ENCODE measurements at regions not wholly inside any gene's neighbourhood (a gene's known extent, or its start where the extent isn't known, plus 50 kb on each side); places are given as distances from the start of the nearest gene placed in this dataset.

DNA sequence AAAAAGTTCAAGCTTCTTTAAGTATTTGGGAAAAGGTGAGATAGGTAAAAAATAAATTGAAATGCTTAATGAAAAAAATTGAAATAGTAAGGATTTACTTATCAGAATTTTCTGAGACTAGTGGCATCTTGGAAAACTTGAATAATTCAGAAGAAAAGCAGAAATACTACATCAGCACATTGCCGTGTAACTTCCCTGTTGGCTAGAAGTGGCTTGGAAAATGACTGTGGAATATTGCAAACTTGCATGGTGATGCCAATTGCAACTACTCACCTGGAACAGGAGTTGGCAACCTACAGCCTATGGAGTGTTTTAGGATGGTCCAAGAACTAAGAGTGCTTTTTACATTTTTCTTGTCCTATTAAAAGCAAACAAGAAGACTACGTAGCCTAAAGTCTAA lies 603.5 kb upstream of the VRK2 start:
- no peak overlapping the region for H4K8ac ChIP-seq (ENCODE audit: low read depth, low read length)
- H2BK12ac ChIP-seq (ENCODE audit: low read length), result no peak overlapping the region
- H2BK5ac ChIP-seq (ENCODE audit: low read depth, low read length, poor library complexity), result no peak overlapping the region
- no peak overlapping the region for H4K91ac ChIP-seq (ENCODE audit: low read depth, low read length)
- H3K4me2 ChIP-seq (ENCODE audit: low read length), result no peak overlapping the region
- H3K27me3 ChIP-seq (ENCODE audit: insufficient read depth, low read length), result no peaks in the 10 kb centered on the region
- no peak overlapping the region for H2AK5ac ChIP-seq (ENCODE audit: low read length)
- H3K79me1 ChIP-seq (ENCODE audit: low read length), result no peaks in the 10 kb centered on the region
- H3K4ac ChIP-seq (ENCODE audit: low read depth, low read length), result no peak overlapping the region
- no peaks in the 10 kb centered on the region for H3K9me3 ChIP-seq (ENCODE audit: insufficient read depth, low read depth, low read length)
- no peak overlapping the region for H3K14ac ChIP-seq (ENCODE audit: low read length)
- no peak overlapping the region for H2AFZ ChIP-seq (ENCODE audit: insufficient read depth, low read length, poor library complexity)
- H2BK120ac ChIP-seq (ENCODE audit: insufficient read depth, low read length, poor library complexity), result no peak overlapping the region
- WGBS (ENCODE audit: extremely low coverage, insufficient coverage, insufficient read length), result no CpG with 5 or more reads among the region's 2 CpGs
- no peak for DNase-seq
- H4K12ac ChIP-seq (ENCODE audit: low read depth, low read length), result no peak overlapping the region
- no peak overlapping the region for H3K27ac ChIP-seq (ENCODE audit: low read depth, low read length)
- no peak overlapping the region for H3K9ac ChIP-seq (ENCODE audit: low read length)
- no peaks in the 10 kb centered on the region for H3K79me2 ChIP-seq (ENCODE audit: control insufficient read depth, insufficient read depth, low read length, poor library complexity)
- peaks cover 0 to 2% of the 10 kb centered on the region in 2 experiments for H3K4me1 ChIP-seq (ENCODE audit: control insufficient read depth in 1 of 2, insufficient read depth in 2 of 2, low read length in 2 of 2)
- H3K4me3 ChIP-seq (ENCODE audit: low read depth, low read length), result no peak overlapping the region
- H3K18ac ChIP-seq (ENCODE audit: low read length), result no peak overlapping the region
- no peaks in the 10 kb centered on the region for H3K36me3 ChIP-seq (ENCODE audit: control insufficient read depth in 1 of 2, insufficient read depth in 2 of 2, low read length in 2 of 2)
- H3K23ac ChIP-seq (ENCODE audit: low read length), result no peak overlapping the region

- no peak overlapping the region for H3K4ac ChIP-seq (ENCODE audit: low read depth, low read length)
- H3K79me1 ChIP-seq (ENCODE audit: low read length), result no peaks in the 10 kb centered on the region
- no peaks in the 10 kb centered on the region for H3K79me2 ChIP-seq (ENCODE audit: control insufficient read depth, insufficient read depth, low read length, poor library complexity)
- peaks cover 0 to 2% of the 10 kb centered on the region in 2 experiments for H3K4me1 ChIP-seq (ENCODE audit: control insufficient read depth in 1 of 2, insufficient read depth in 2 of 2, low read length in 2 of 2)
- no peaks in the 10 kb centered on the region for H3K27me3 ChIP-seq (ENCODE audit: insufficient read depth, low read length)
- no peak overlapping the region for H2AFZ ChIP-seq (ENCODE audit: insufficient read depth, low read length, poor library complexity)
- no peak overlapping the region for H4K12ac ChIP-seq (ENCODE audit: low read depth, low read length)
- no peak overlapping the region for H3K14ac ChIP-seq (ENCODE audit: low read length)
- H4K91ac ChIP-seq (ENCODE audit: low read depth, low read length), result no peak overlapping the region
- no peak overlapping the region for H3K27ac ChIP-seq (ENCODE audit: low read depth, low read length)
- no CpG with 5 or more reads among the region's 5 CpGs for WGBS (ENCODE audit: extremely low coverage, insufficient coverage, insufficient read length)
- no peak overlapping the region for H4K8ac ChIP-seq (ENCODE audit: low read depth, low read length)
- H3K18ac ChIP-seq (ENCODE audit: low read length), result no peak overlapping the region
- DNase-seq, result peak; percentile 6 to 27
- no peak overlapping the region for H3K23ac ChIP-seq (ENCODE audit: low read length)
- H3K4me3 ChIP-seq (ENCODE audit: low read depth, low read length), result no peak overlapping the region
- no peak overlapping the region for H2BK5ac ChIP-seq (ENCODE audit: low read depth, low read length, poor library complexity)
- H2BK12ac ChIP-seq (ENCODE audit: low read length), result no peak overlapping the region
- H3K9ac ChIP-seq (ENCODE audit: low read length), result no peak overlapping the region
- no peak overlapping the region for H2AK5ac ChIP-seq (ENCODE audit: low read length)
- H3K4me2 ChIP-seq (ENCODE audit: low read length), result no peak overlapping the region
- H2BK120ac ChIP-seq (ENCODE audit: insufficient read depth, low read length, poor library complexity), result no peak overlapping the region
- no peaks in the 10 kb centered on the region for H3K9me3 ChIP-seq (ENCODE audit: insufficient read depth, low read depth, low read length)
- H3K36me3 ChIP-seq (ENCODE audit: control insufficient read depth in 1 of 2, insufficient read depth in 2 of 2, low read length in 2 of 2), result no peaks in the 10 kb centered on the region
These were observed 602.6 kb upstream of the VRK2 start for GRCh38 chr2:57443973-57444521.

DNA sequence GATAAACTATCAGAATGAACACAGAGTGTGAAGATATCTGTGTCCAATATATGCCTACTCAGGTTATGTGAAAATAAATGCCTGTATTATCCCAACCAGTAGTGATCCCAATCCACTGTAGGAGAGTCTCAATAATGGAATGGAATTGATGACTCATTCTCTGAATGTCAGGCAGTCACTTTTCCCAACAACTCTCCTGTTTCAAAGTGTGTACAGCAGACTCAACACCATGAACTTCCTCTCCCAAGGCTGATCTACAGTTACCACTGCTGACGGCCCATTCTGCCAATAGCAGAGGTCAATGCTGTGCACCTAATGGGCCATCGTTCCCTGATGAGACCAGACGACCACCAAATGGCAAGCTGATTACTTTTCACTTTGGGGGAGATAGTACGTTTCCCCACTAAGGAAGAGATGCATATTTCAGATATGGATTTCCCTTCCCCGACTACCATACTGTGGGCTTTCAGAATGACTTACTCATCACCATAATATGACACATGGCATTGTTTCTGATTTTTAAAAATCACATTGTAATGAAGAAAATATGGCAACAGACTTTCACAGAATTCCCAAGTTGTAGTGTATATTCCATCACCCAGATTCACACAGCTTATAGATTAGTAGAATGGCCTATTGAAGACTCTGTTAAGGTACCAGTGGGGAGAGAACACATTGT lies 601.7 kb upstream of the VRK2 start:
- Histone ChIP-seq H3K79me2 (ENCODE audit: control insufficient read depth, insufficient read depth, low read length, poor library complexity) (no peaks in the 10 kb centered on the region), H3K9me3 (ENCODE audit: insufficient read depth, low read depth, low read length) (no peaks in the 10 kb centered on the region), H2AFZ (ENCODE audit: insufficient read depth, low read length, poor library complexity) (no peak overlapping the region), H2BK5ac (ENCODE audit: low read depth, low read length, poor library complexity) (no peak overlapping the region), H2BK120ac (ENCODE audit: insufficient read depth, low read length, poor library complexity) (no peak overlapping the region), H4K12ac (ENCODE audit: low read depth, low read length) (no peak overlapping the region), H4K91ac (ENCODE audit: low read depth, low read length) (no peak overlapping the region), H3K27ac (ENCODE audit: low read depth, low read length) (no peak overlapping the region), H4K8ac (ENCODE audit: low read depth, low read length) (no peak overlapping the region), H2BK12ac (ENCODE audit: low read length) (no peak overlapping the region), H3K27me3 (ENCODE audit: insufficient read depth, low read length) (no peaks in the 10 kb centered on the region), H3K4me2 (ENCODE audit: low read length) (no peak overlapping the region), H3K4ac (ENCODE audit: low read depth, low read length) (no peak overlapping the region), H3K9ac (ENCODE audit: low read length) (no peak overlapping the region), H3K4me3 (ENCODE audit: low read depth, low read length) (no peak overlapping the region), H3K23ac (ENCODE audit: low read length) (no peak overlapping the region), H3K18ac (ENCODE audit: low read length) (no peak overlapping the region), H3K36me3 (ENCODE audit: control insufficient read depth in 1 of 2, insufficient read depth in 2 of 2, low read length in 2 of 2) (no peaks in the 10 kb centered on the region), H3K14ac (ENCODE audit: low read length) (no peak overlapping the region), H3K79me1 (ENCODE audit: low read length) (no peaks in the 10 kb centered on the region), H2AK5ac (ENCODE audit: low read length) (no peak overlapping the region), H3K4me1 (ENCODE audit: control insufficient read depth in 1 of 2, insufficient read depth in 2 of 2, low read length in 2 of 2) (peaks cover 0 to 2% of the 10 kb centered on the region in 2 experiments)
- peak in 1 of 2 donors; percentile 2 for DNase-seq
- no CpG with 5 or more reads among the region's 5 CpGs for WGBS (ENCODE audit: extremely low coverage, insufficient coverage, insufficient read length)

- WGBS (ENCODE audit: extremely low coverage, insufficient coverage, insufficient read length), result no CpG with 5 or more reads among the region's 3 CpGs
These were observed 597.8 kb upstream of the VRK2 start for GRCh38 chr2:57448816-57449215.

More at GRCh38 chr2:57448816-57449215, 597.8 kb upstream of the VRK2 start:
- H2AK5ac ChIP-seq (ENCODE audit: low read length), result no peak overlapping the region
- H3K14ac ChIP-seq (ENCODE audit: low read length), result no peak overlapping the region
- H3K27me3 ChIP-seq (ENCODE audit: insufficient read depth, low read length), result no peaks in the 10 kb centered on the region
- peaks cover 0 to 2% of the 10 kb centered on the region in 2 experiments for H3K4me1 ChIP-seq (ENCODE audit: control insufficient read depth in 1 of 2, insufficient read depth in 2 of 2, low read length in 2 of 2)
- no peaks in the 10 kb centered on the region for H3K36me3 ChIP-seq (ENCODE audit: control insufficient read depth in 1 of 2, insufficient read depth in 2 of 2, low read length in 2 of 2)
- no peak overlapping the region for H3K4me3 ChIP-seq (ENCODE audit: low read depth, low read length)
- H2AFZ ChIP-seq (ENCODE audit: insufficient read depth, low read length, poor library complexity), result no peak overlapping the region
- no peak overlapping the region for H3K23ac ChIP-seq (ENCODE audit: low read length)
- H2BK5ac ChIP-seq (ENCODE audit: low read depth, low read length, poor library complexity), result no peak overlapping the region
- H3K27ac ChIP-seq (ENCODE audit: low read depth, low read length), result no peak overlapping the region
- H4K12ac ChIP-seq (ENCODE audit: low read depth, low read length), result no peak overlapping the region
- H3K9me3 ChIP-seq (ENCODE audit: insufficient read depth, low read depth, low read length), result no peaks in the 10 kb centered on the region
- no peaks in the 10 kb centered on the region for H3K79me1 ChIP-seq (ENCODE audit: low read length)
- H3K4me2 ChIP-seq (ENCODE audit: low read length), result no peak overlapping the region
- no peak for DNase-seq
- H2BK120ac ChIP-seq (ENCODE audit: insufficient read depth, low read length, poor library complexity), result no peak overlapping the region
- H3K79me2 ChIP-seq (ENCODE audit: control insufficient read depth, insufficient read depth, low read length, poor library complexity), result no peaks in the 10 kb centered on the region
- no peak overlapping the region for H3K9ac ChIP-seq (ENCODE audit: low read length)
- no peak overlapping the region for H2BK12ac ChIP-seq (ENCODE audit: low read length)
- H4K91ac ChIP-seq (ENCODE audit: low read depth, low read length), result no peak overlapping the region
- H3K4ac ChIP-seq (ENCODE audit: low read depth, low read length), result no peak overlapping the region
- H4K8ac ChIP-seq (ENCODE audit: low read depth, low read length), result no peak overlapping the region
- no peak overlapping the region for H3K18ac ChIP-seq (ENCODE audit: low read length)
